ENCODE measurements at regions not wholly inside any gene's neighbourhood (a gene's known extent, or its start where the extent isn't known, plus 50 kb on each side); places are given as distances from the start of the nearest gene placed in this dataset.

DNA sequence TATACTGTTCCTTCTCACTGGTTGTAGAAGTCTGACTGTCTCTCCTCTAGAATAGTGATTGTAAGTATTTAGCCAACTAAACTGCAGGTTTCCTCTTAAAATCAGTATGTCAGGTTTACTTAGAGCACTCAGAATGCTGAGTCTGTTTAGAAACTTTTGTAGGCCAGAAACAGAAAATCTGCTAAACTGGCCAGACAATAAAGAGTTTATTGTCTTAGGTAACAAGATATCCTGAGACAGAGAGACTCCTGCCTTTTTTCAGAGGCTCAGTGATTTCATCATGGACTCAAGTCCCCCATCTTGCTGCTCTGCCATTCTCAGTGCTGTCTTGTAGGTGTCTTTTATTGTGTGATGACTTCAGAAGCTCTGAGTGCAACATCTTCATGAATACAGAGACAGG, 279.0 kb downstream of the MFSD1 start:
- Histone ChIP-seq H3K9me3 (ENCODE audit: low read length) (no peaks in the 10 kb centered on the region), H3K4me3 (ENCODE audit: low read depth, low read length, poor library complexity, severe bottlenecking) (no peak overlapping the region), H3K27ac (ENCODE audit: low read depth, low read length, poor library complexity, severe bottlenecking) (no peak overlapping the region), H3K4me1 (ENCODE audit: insufficient read depth, low read length, poor library complexity, severe bottlenecking) (no peaks in the 10 kb centered on the region), H3K36me3 (ENCODE audit: insufficient read depth, low read length) (no peaks in the 10 kb centered on the region), H3K4me2 (ENCODE audit: low read length) (no peak overlapping the region), H3K9me2 (ENCODE audit: insufficient read depth, low read length) (no peaks in the 10 kb centered on the region), H3K79me2 (ENCODE audit: insufficient read depth, low read depth, low read length) (no peaks in the 10 kb centered on the region), H4K20me1 (ENCODE audit: insufficient read depth, low read length) (no peaks in the 10 kb centered on the region), H2AFZ (ENCODE audit: low read length) (no peak overlapping the region)
- POLR2A ChIA-PET: interaction anchor here (0.6 kb wide), 1 partner anchor 1375 kb away, joined by 3 read pairs; no protein-coding TSS in a partner anchor
- intact Hi-C loops (cut with micrococcal nuclease; ENCODE audit: unreplicated experiment): no loop called here
- no peak for TF ChIP-seq EZH2phosphoT487 (IDR thresholded peaks at IDR 0.05; ENCODE audit: borderline replicate concordance, low read depth, low read length)
- TF ChIP-seq, protein P1, sequence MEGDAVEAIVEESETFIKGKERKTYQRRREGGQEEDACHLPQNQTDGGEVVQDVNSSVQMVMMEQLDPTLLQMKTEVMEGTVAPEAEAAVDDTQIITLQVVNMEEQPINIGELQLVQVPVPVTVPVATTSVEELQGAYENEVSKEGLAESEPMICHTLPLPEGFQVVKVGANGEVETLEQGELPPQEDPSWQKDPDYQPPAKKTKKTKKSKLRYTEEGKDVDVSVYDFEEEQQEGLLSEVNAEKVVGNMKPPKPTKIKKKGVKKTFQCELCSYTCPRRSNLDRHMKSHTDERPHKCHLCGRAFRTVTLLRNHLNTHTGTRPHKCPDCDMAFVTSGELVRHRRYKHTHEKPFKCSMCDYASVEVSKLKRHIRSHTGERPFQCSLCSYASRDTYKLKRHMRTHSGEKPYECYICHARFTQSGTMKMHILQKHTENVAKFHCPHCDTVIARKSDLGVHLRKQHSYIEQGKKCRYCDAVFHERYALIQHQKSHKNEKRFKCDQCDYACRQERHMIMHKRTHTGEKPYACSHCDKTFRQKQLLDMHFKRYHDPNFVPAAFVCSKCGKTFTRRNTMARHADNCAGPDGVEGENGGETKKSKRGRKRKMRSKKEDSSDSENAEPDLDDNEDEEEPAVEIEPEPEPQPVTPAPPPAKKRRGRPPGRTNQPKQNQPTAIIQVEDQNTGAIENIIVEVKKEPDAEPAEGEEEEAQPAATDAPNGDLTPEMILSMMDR (conservative IDR thresholded peaks at IDR 0.05; ENCODE audit: low read length): no peak
- BruUV-seq (replicated peaks): no TSS peak
- CTCF ChIA-PET (ENCODE audit: unreplicated experiment): no interaction called here
- DNase-seq (ENCODE audit: low spot score): no peak

DNA sequence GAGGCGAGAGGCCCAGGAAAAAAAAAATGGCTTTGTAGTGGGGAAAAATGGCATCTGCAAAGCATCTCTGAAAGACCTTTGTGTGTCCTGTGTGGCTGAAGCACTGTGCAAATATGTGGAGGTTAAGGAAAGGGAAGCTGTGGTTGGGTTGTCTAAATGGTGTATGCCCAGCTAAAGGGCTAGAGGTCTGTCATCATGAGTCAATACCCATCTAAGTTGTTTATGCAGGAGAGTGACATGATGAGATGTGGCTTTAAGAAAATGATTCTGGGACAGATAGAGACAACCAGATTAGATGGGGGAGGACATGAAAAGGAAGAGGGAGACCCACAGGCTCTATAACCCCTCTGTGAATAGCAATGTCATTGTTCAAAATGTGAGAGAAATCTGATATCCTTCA, 280.7 kb downstream of the MFSD1 start:
- no peaks in the 10 kb centered on the region for H3K79me2 ChIP-seq (ENCODE audit: insufficient read depth, low read depth, low read length)

DNA sequence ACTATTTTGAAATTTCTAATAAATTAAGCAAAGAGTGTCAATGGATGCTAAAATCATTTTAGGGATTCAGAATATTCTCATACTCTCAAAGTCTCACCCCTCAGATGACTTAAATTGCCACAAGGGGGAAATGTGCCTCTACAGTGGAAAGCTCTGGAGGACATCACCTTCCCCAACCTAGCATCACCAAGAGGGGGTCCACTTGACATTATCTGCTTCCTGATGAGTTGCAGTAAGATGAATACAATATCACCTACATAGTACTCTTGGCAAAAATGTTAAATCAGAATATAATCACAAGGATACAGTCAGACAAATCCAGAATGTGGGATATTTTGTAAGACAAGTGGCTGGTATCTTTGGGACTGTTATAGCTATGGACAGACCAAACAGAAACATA, 290.1 kb downstream of the MFSD1 start:
- TF ChIP-seq, protein P1 (conservative IDR thresholded peaks at IDR 0.05; ENCODE audit: low read length): no peak
- TF ChIP-seq EZH2phosphoT487 (IDR thresholded peaks at IDR 0.05; ENCODE audit: borderline replicate concordance, low read depth, low read length): no peak
- intact Hi-C loops (cut with micrococcal nuclease; ENCODE audit: unreplicated experiment): no loop called here
- POLR2A ChIA-PET: no interaction called here

More for the DNA sequence above, 280.7 kb downstream of the MFSD1 start:
- no peak overlapping the region for H3K4me2 ChIP-seq (ENCODE audit: low read length)
- ChIA-PET CTCF (ENCODE audit: unreplicated experiment) (no interaction called here), POLR2A (no interaction called here)
- H4K20me1 ChIP-seq (ENCODE audit: insufficient read depth, low read length): no peaks in the 10 kb centered on the region
- H3K9me3 ChIP-seq (ENCODE audit: low read length): no peaks in the 10 kb centered on the region
- TF ChIP-seq, protein P1 (conservative IDR thresholded peaks at IDR 0.05; ENCODE audit: low read length): no peak
- TF ChIP-seq EZH2phosphoT487 (IDR thresholded peaks at IDR 0.05; ENCODE audit: borderline replicate concordance, low read depth, low read length): no peak
- no peaks in the 10 kb centered on the region for H3K4me1 ChIP-seq (ENCODE audit: insufficient read depth, low read length, poor library complexity, severe bottlenecking)
- H3K4me3 ChIP-seq (ENCODE audit: low read depth, low read length, poor library complexity, severe bottlenecking): no peak overlapping the region
- H3K9me2 ChIP-seq (ENCODE audit: insufficient read depth, low read length): no peaks in the 10 kb centered on the region
- intact Hi-C loops (cut with micrococcal nuclease; ENCODE audit: unreplicated experiment): no loop called here
- DNase-seq (ENCODE audit: low spot score): no peak
- no peak overlapping the region for H2AFZ ChIP-seq (ENCODE audit: low read length)
- H3K27ac ChIP-seq (ENCODE audit: low read depth, low read length, poor library complexity, severe bottlenecking): no peak overlapping the region
- BruUV-seq (replicated peaks): no TSS peak
- no peaks in the 10 kb centered on the region for H3K36me3 ChIP-seq (ENCODE audit: insufficient read depth, low read length)

More for the DNA sequence above, 290.1 kb downstream of the MFSD1 start:
- Histone ChIP-seq H3K9me3 (ENCODE audit: low read length) (no peaks in the 10 kb centered on the region), H3K79me2 (ENCODE audit: insufficient read depth, low read depth, low read length) (no peaks in the 10 kb centered on the region), H3K4me3 (ENCODE audit: low read depth, low read length, poor library complexity, severe bottlenecking) (no peak overlapping the region), H4K20me1 (ENCODE audit: insufficient read depth, low read length) (no peaks in the 10 kb centered on the region), H3K4me2 (ENCODE audit: low read length) (no peak overlapping the region), H3K9me2 (ENCODE audit: insufficient read depth, low read length) (no peaks in the 10 kb centered on the region), H3K4me1 (ENCODE audit: insufficient read depth, low read length, poor library complexity, severe bottlenecking) (no peaks in the 10 kb centered on the region), H3K36me3 (ENCODE audit: insufficient read depth, low read length) (no peaks in the 10 kb centered on the region), H2AFZ (ENCODE audit: low read length) (no peak overlapping the region), H3K27ac (ENCODE audit: low read depth, low read length, poor library complexity, severe bottlenecking) (no peak overlapping the region)
- DNase-seq (ENCODE audit: low spot score): no peak
- no TSS peak for BruUV-seq (replicated peaks)
- CTCF ChIA-PET (ENCODE audit: unreplicated experiment): no interaction called here

Measured in OCI-LY7 (cell line).